ENCODE measurements at regions not wholly inside any gene's neighbourhood (a gene's known extent, or its start where the extent isn't known, plus 50 kb on each side); places are given as distances from the start of the nearest gene placed in this dataset.

- no peak for TF ChIP-seq CTCF (IDR thresholded peaks at IDR 0.05; ENCODE audit: insufficient read depth, missing control alignments)
- DNase-seq (ENCODE audit: insufficient read length, low spot score) (no peak), FAIRE-seq (no peak)
Measured at GRCh38 chr14:53655080-53655785, 301.4 kb downstream of the BMP4 start.

GRCh38 chr14:53652068-53652467 lies 304.6 kb downstream of the BMP4 start:
- no peak for FAIRE-seq
- no peak for TF ChIP-seq CTCF (IDR thresholded peaks at IDR 0.05; ENCODE audit: insufficient read depth, missing control alignments)
- DNase-seq (ENCODE audit: insufficient read length, low spot score), result no peak

- TF ChIP-seq CTCF (IDR thresholded peaks at IDR 0.05; ENCODE audit: insufficient read depth, missing control alignments), result no peak
- FAIRE-seq (no peak), DNase-seq (ENCODE audit: insufficient read length, low spot score) (no peak)
Measured at GRCh38 chr14:53651096-53651740, 305.4 kb downstream of the BMP4 start.

- no peak for TF ChIP-seq CTCF (IDR thresholded peaks at IDR 0.05; ENCODE audit: insufficient read depth, missing control alignments)
- FAIRE-seq (no peak), DNase-seq (ENCODE audit: insufficient read length, low spot score) (no peak)
Measured at GRCh38 chr14:53646925-53647324, 309.7 kb downstream of the BMP4 start.

- DNase-seq (ENCODE audit: insufficient read length, low spot score) (no peak), FAIRE-seq (no peak)
- no peak for TF ChIP-seq CTCF (IDR thresholded peaks at IDR 0.05; ENCODE audit: insufficient read depth, missing control alignments)
Measured at GRCh38 chr14:53640695-53641094, 315.9 kb downstream of the BMP4 start.

- FAIRE-seq (no peak), DNase-seq (ENCODE audit: insufficient read length, low spot score) (no peak)
- TF ChIP-seq CTCF (IDR thresholded peaks at IDR 0.05; ENCODE audit: insufficient read depth, missing control alignments), result no peak
Measured at GRCh38 chr14:53638966-53639365, 317.7 kb downstream of the BMP4 start.

- no peak for DNase-seq (ENCODE audit: insufficient read length, low spot score)
- TF ChIP-seq CTCF (IDR thresholded peaks at IDR 0.05; ENCODE audit: insufficient read depth, missing control alignments), result no peak
- no peak for FAIRE-seq
Measured at GRCh38 chr14:53634793-53635192, 321.8 kb downstream of the BMP4 start.

Measured in D721Med (cell line).